Activated naive CD4-positive, alpha-beta T cell treated with anti-CD3 and anti-CD28 coated beads, Interleukin-2, amount 50 U/mL, for 24 hours (primary cell): ENCODE measurements at regions not wholly inside any gene's neighbourhood (a gene's known extent, or its start where the extent isn't known, plus 50 kb on each side); places are given as distances from the start of the nearest gene placed in this dataset.
A peak's percentile ranks its signal among the peaks of the same experiment; 100 is the strongest.

Experiments used
- H3K27ac Mint-ChIP-seq: one replicate; pipeline ENCODE4 v1.8.0; 2021; ENCODE audit warnings: mild to moderate bottlenecking, mixed read lengths
- H3K27me3 Mint-ChIP-seq: one replicate; pipeline ENCODE4 v1.8.0; 2021; ENCODE audit warnings: mixed read lengths
- H3K36me3 Mint-ChIP-seq: one replicate; pipeline ENCODE4 v1.8.0; 2021; ENCODE audit warnings: mixed read lengths
- H3K4me1 Mint-ChIP-seq: one replicate; pipeline ENCODE4 v1.8.0; 2021; ENCODE audit warnings: mixed read lengths
- H3K4me3 Mint-ChIP-seq: one replicate; pipeline ENCODE4 v1.8.0; 2021; ENCODE audit warnings: mild to moderate bottlenecking, mixed read lengths
- H3K9me3 Mint-ChIP-seq: one replicate; pipeline ENCODE4 v1.8.0; 2021; ENCODE audit warnings: mixed read lengths

GRCh38 chr10:3700531-3701076, 84.4 kb downstream of the KLF6 start:
- Mint-ChIP-seq H3K27ac (no peak overlapping the region), H3K4me1 (no peaks in the 10 kb centered on the region), H3K27me3 (no peaks in the 10 kb centered on the region), H3K4me3 (no peak overlapping the region), H3K9me3 (no peaks in the 10 kb centered on the region), H3K36me3 (no peaks in the 10 kb centered on the region)

- no peaks in the 10 kb centered on the region for H3K4me1 Mint-ChIP-seq
Measured at GRCh38 chr10:3699916-3700315, 85.1 kb downstream of the KLF6 start.

GRCh38 chr10:3698312-3698711, 86.7 kb downstream of the KLF6 start:
- H3K9me3 Mint-ChIP-seq, result no peaks in the 10 kb centered on the region
- H3K4me3 Mint-ChIP-seq, result no peak overlapping the region
- no peaks in the 10 kb centered on the region for H3K36me3 Mint-ChIP-seq
- no peak overlapping the region for H3K27ac Mint-ChIP-seq
- no peaks in the 10 kb centered on the region for H3K4me1 Mint-ChIP-seq
- H3K27me3 Mint-ChIP-seq, result no peaks in the 10 kb centered on the region

More at GRCh38 chr10:3699916-3700315, 85.1 kb downstream of the KLF6 start:
- H3K27me3 Mint-ChIP-seq, result no peaks in the 10 kb centered on the region
- H3K27ac Mint-ChIP-seq, result no peak overlapping the region
- H3K36me3 Mint-ChIP-seq, result no peaks in the 10 kb centered on the region
- H3K4me3 Mint-ChIP-seq, result no peak overlapping the region
- H3K9me3 Mint-ChIP-seq, result no peaks in the 10 kb centered on the region

GRCh38 chr10:3693698-3694080, 91.3 kb downstream of the KLF6 start:
- no peaks in the 10 kb centered on the region for H3K9me3 Mint-ChIP-seq
- peaks cover 24% of the 10 kb centered on the region for H3K4me1 Mint-ChIP-seq
- no peak overlapping the region for H3K27ac Mint-ChIP-seq
- H3K36me3 Mint-ChIP-seq, result no peaks in the 10 kb centered on the region
- no peaks in the 10 kb centered on the region for H3K27me3 Mint-ChIP-seq
- H3K4me3 Mint-ChIP-seq, result no peak overlapping the region

- Mint-ChIP-seq H3K4me3 (no peak overlapping the region), H3K4me1 (peaks cover 27% of the 10 kb centered on the region), H3K9me3 (no peaks in the 10 kb centered on the region), H3K36me3 (no peaks in the 10 kb centered on the region), H3K27ac (no peak overlapping the region), H3K27me3 (no peaks in the 10 kb centered on the region)
Measured at GRCh38 chr10:3693022-3693697, 91.8 kb downstream of the KLF6 start.

- no peaks in the 10 kb centered on the region for H3K36me3 Mint-ChIP-seq
- peaks cover 27% of the 10 kb centered on the region for H3K4me1 Mint-ChIP-seq
- no peak overlapping the region for H3K4me3 Mint-ChIP-seq
- H3K27me3 Mint-ChIP-seq, result no peaks in the 10 kb centered on the region
- H3K9me3 Mint-ChIP-seq, result no peaks in the 10 kb centered on the region
- H3K27ac Mint-ChIP-seq, result no peak overlapping the region
Measured at GRCh38 chr10:3692387-3692999, 92.5 kb downstream of the KLF6 start.

- H3K36me3 Mint-ChIP-seq, result no peaks in the 10 kb centered on the region
- no peak overlapping the region for H3K27ac Mint-ChIP-seq
- no peaks in the 10 kb centered on the region for H3K27me3 Mint-ChIP-seq
- peaks cover 27% of the 10 kb centered on the region for H3K4me1 Mint-ChIP-seq
- no peaks in the 10 kb centered on the region for H3K9me3 Mint-ChIP-seq
- H3K4me3 Mint-ChIP-seq, result no peak overlapping the region
Measured at GRCh38 chr10:3691482-3691881, 93.5 kb downstream of the KLF6 start.

- H3K4me3 Mint-ChIP-seq, result peak overlapping the region; percentile 24
- peak overlapping the region; percentile 93 for H3K27ac Mint-ChIP-seq
- H3K9me3 Mint-ChIP-seq, result no peaks in the 10 kb centered on the region
- H3K27me3 Mint-ChIP-seq, result no peaks in the 10 kb centered on the region
- H3K4me1 Mint-ChIP-seq, result peaks cover 27% of the 10 kb centered on the region
- no peaks in the 10 kb centered on the region for H3K36me3 Mint-ChIP-seq
Measured at GRCh38 chr10:3689871-3690510, 95.0 kb downstream of the KLF6 start.

GRCh38 chr10:3687510-3688081, 97.4 kb downstream of the KLF6 start:
- Mint-ChIP-seq H3K27ac (no peak overlapping the region), H3K27me3 (no peaks in the 10 kb centered on the region), H3K36me3 (no peaks in the 10 kb centered on the region), H3K4me3 (no peak overlapping the region), H3K9me3 (no peaks in the 10 kb centered on the region), H3K4me1 (peaks cover 31% of the 10 kb centered on the region)

- Mint-ChIP-seq H3K36me3 (no peaks in the 10 kb centered on the region), H3K27ac (no peak overlapping the region)
Measured at GRCh38 chr10:3685384-3685783, 99.6 kb downstream of the KLF6 start.

GRCh38 chr10:3684891-3685290, 100.1 kb downstream of the KLF6 start:
- H3K27ac Mint-ChIP-seq, result no peak overlapping the region
- H3K4me1 Mint-ChIP-seq, result peaks cover 15% of the 10 kb centered on the region
- H3K27me3 Mint-ChIP-seq, result no peaks in the 10 kb centered on the region
- H3K4me3 Mint-ChIP-seq, result no peak overlapping the region
- no peaks in the 10 kb centered on the region for H3K36me3 Mint-ChIP-seq
- no peaks in the 10 kb centered on the region for H3K9me3 Mint-ChIP-seq

More at GRCh38 chr10:3685384-3685783, 99.6 kb downstream of the KLF6 start:
- no peaks in the 10 kb centered on the region for H3K27me3 Mint-ChIP-seq
- no peak overlapping the region for H3K4me3 Mint-ChIP-seq
- H3K9me3 Mint-ChIP-seq, result no peaks in the 10 kb centered on the region
- H3K4me1 Mint-ChIP-seq, result peaks cover 20% of the 10 kb centered on the region

- no peaks in the 10 kb centered on the region for H3K9me3 Mint-ChIP-seq
- H3K4me1 Mint-ChIP-seq, result peaks cover 5% of the 10 kb centered on the region
- H3K27ac Mint-ChIP-seq, result no peak overlapping the region
- H3K4me3 Mint-ChIP-seq, result no peak overlapping the region
- H3K27me3 Mint-ChIP-seq, result no peaks in the 10 kb centered on the region
- H3K36me3 Mint-ChIP-seq, result no peaks in the 10 kb centered on the region
Measured at GRCh38 chr10:3683560-3683959, 101.4 kb downstream of the KLF6 start.

- no peak overlapping the region for H3K27ac Mint-ChIP-seq
- H3K27me3 Mint-ChIP-seq, result no peaks in the 10 kb centered on the region
- no peak overlapping the region for H3K4me3 Mint-ChIP-seq
- H3K36me3 Mint-ChIP-seq, result no peaks in the 10 kb centered on the region
- H3K4me1 Mint-ChIP-seq, result peaks cover 4% of the 10 kb centered on the region
- no peaks in the 10 kb centered on the region for H3K9me3 Mint-ChIP-seq
Measured at GRCh38 chr10:3682745-3683144, 102.3 kb downstream of the KLF6 start.

GRCh38 chr10:3681642-3682554, 103.1 kb downstream of the KLF6 start:
- Mint-ChIP-seq H3K27ac (no peak overlapping the region), H3K27me3 (no peaks in the 10 kb centered on the region), H3K9me3 (no peaks in the 10 kb centered on the region), H3K36me3 (no peaks in the 10 kb centered on the region), H3K4me3 (no peak overlapping the region), H3K4me1 (peaks cover 4% of the 10 kb centered on the region)
